VCaP (cell line): ENCODE measurements at regions not wholly inside any gene's neighbourhood (a gene's known extent, or its start where the extent isn't known, plus 50 kb on each side); places are given as distances from the start of the nearest gene placed in this dataset.
"Not testable (repeated sequence)": the region's sequence is repeated elsewhere in the genome, so short reads cannot be mapped to it uniquely, and the experiment has no call there.

Experiments
- H3K27ac ChIP-seq: fragments of 450-650 bp; 2 replicates; pipeline ENCODE4 v1.5.1; 2017
- TF ChIP-seq, protein P1 (sequence below): fragments of 450-650 bp; conservative IDR thresholded peaks from 2 replicates; pipeline ENCODE4 v1.5.1; 2017; ENCODE audit warnings: mild to moderate bottlenecking, moderate library complexity

- TF ChIP-seq, protein P1, sequence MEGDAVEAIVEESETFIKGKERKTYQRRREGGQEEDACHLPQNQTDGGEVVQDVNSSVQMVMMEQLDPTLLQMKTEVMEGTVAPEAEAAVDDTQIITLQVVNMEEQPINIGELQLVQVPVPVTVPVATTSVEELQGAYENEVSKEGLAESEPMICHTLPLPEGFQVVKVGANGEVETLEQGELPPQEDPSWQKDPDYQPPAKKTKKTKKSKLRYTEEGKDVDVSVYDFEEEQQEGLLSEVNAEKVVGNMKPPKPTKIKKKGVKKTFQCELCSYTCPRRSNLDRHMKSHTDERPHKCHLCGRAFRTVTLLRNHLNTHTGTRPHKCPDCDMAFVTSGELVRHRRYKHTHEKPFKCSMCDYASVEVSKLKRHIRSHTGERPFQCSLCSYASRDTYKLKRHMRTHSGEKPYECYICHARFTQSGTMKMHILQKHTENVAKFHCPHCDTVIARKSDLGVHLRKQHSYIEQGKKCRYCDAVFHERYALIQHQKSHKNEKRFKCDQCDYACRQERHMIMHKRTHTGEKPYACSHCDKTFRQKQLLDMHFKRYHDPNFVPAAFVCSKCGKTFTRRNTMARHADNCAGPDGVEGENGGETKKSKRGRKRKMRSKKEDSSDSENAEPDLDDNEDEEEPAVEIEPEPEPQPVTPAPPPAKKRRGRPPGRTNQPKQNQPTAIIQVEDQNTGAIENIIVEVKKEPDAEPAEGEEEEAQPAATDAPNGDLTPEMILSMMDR: no peak
These were observed 208.3 kb upstream of the NBEA start for GRCh38 chr13:34733721-34734120.

GRCh38 chr13:34734932-34735331 lies 207.1 kb upstream of the NBEA start:
- TF ChIP-seq, protein P1: no peak
- no peak overlapping the region for H3K27ac ChIP-seq

More at GRCh38 chr13:34733721-34734120, 208.3 kb upstream of the NBEA start:
- no peak overlapping the region for H3K27ac ChIP-seq

DNA sequence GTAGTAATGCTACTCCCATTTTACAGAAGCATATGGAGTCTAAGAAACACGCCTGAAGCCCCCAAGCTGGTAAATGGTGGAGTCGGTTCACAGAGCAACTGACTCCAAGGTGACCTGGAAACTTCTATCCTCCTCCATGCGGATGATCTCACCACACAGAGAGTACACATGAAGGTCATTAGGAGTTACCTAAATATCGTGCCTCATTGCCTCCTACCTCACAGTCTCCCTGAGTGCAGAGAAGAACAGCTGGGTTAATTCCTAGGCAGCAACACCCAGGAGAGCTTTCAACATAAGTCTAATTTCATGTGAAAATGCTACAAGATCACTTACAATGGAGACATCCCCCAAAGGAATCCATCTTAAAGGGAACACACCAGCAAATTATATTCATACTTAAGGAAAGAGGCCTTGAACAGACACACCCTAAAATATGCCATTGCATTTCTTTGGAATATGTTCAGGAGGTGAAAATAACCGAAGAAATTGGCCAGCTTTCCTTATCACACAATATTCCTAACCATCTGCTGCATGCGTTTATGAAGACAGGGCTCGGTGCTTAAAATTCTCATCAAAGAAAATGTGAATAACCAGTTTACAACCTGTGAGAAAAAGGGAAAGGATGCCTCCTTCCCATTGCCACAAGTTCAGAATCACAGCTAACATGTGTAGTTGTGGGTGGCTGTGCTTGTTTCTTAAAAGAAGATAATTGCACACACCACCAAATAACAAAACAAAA lies 203.6 kb upstream of the NBEA start:
- TF ChIP-seq, protein P1: no peak
- no peak overlapping the region for H3K27ac ChIP-seq

DNA sequence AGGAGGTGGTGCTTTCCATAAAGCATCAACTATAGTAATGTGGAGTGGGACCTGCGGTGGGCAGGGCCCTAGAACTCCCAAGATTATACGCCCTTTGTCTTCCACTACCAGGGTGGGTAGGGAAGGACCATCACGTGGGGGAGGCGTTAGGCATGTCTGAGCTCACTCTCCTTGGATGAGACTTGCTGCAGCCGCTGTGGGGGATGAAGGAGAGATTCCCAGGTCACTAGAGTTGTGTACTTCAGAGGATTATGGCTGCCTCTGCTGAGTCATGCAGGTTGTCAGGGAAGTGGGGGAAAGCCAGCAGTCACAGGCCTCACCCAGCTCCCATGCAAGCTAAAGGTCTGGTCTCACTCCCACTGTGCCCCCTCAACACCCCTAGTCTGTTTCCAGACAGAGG lies 195.0 kb upstream of the NBEA start:
- H3K27ac ChIP-seq: not testable (repeated sequence)

- TF ChIP-seq, protein P1: no peak
- peak overlapping the region; percentile 66; the same call in 1 of the 2 replicates for H3K27ac ChIP-seq
These were observed 194.6 kb upstream of the NBEA start for GRCh38 chr13:34747507-34747906.

DNA sequence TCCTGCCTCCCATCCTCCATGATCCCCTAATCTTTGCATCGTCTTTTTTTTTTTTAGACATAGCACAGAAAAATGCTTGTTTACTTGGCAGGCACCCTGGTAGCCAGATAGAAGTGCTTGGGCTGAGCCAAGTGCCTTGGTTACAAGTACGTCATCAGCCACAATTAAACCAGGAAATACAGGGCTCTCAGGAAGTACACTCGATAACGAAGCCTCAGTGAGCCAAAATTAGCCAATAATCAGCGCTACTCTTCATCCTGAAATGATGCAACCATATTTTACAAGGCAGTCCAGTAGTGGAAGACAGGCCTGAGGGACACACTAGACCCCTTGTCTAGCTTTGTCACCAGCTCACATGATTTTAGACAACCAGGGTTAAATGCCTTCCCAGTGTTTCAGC lies 194.0 kb upstream of the NBEA start:
- peak overlapping the region; percentile 66 for H3K27ac ChIP-seq
- TF ChIP-seq, protein P1: no peak

DNA sequence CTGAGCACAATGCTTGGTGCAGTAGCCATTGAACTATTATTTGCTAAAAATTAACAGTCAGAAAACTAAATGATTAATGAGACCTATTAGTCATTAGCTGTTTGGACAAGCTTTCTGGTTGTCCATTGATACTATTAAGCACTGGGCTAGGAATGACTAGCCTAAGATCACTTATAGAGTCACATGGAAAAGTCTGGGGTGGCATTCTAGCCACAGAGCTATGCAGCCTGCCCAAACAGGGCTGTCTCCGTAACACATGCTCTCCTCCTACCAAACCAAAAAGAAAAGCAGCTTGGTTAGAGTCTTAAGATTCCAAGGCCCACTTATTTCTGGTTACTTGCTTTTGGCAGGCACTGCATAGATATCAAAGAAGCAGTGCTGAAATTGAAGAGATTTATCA lies 193.5 kb upstream of the NBEA start:
- peak overlapping the region; percentile 66 for H3K27ac ChIP-seq

GRCh38 chr13:34749046-34749445 lies 193.0 kb upstream of the NBEA start:
- TF ChIP-seq, protein P1: no peak
- H3K27ac ChIP-seq: peak overlapping the region; percentile 66

More for the DNA sequence above, 193.5 kb upstream of the NBEA start:
- TF ChIP-seq, protein P1: no peak
